H1 (cell line): ENCODE measurements at regions not wholly inside any gene's neighbourhood (a gene's known extent, or its start where the extent isn't known, plus 50 kb on each side); places are given as distances from the start of the nearest gene placed in this dataset.

ENCODE experiments used
- CTCF ChIA-PET: fragments of 300-600 bp; sonication (Branson Sonifier 250); formaldehyde crosslinking; loops from one replicate; lab custom pipeline; 2021; ENCODE audit not compliant: partially characterized antibody; lab: Charles Lee
- POLR2A ChIA-PET: fragments of 300-600 bp; sonication (Branson Sonifier 250); formaldehyde crosslinking; loops from one replicate; lab custom pipeline; 2021; ENCODE audit warnings: inconsistent platforms; ENCODE audit not compliant: partially characterized antibody; lab: Charles Lee
- DNase-seq, 2 experiments: peaks; one replicate each; pipeline versions ENCODE4 v3.0.0 to v3.0.0-alpha.2; 2010 to 2022; ENCODE audit warnings: low spot score in 2 of 2, low read depth in 1 of 2, mixed read lengths in 1 of 2
- FAIRE-seq: peaks from 2 replicates; lab custom pipeline; 2011; peaks lifted over from hg19 to GRCh38; lab: Jason Lieb, UNC
- H2AFZ ChIP-seq: 2 replicates; pipeline ENCODE4 v1.8.1; 2012; ENCODE audit warnings: low read length, inconsistent platforms
- H2AK5ac ChIP-seq: 2 replicates; pipeline ENCODE4 v1.6.1; 2013; ENCODE audit warnings: low read depth, low read length
- H2BK120ac ChIP-seq: replicated peaks from 2 replicates; pipeline ENCODE3; 2013; ENCODE audit warnings: low read depth, low read length, inconsistent platforms
- H2BK12ac ChIP-seq: 2 replicates; pipeline ENCODE4 v1.6.1; 2013; ENCODE audit warnings: low read depth, low read length
- H2BK15ac ChIP-seq: 2 replicates; pipeline ENCODE4 v1.6.1; 2013; ENCODE audit warnings: low read length
- H2BK20ac ChIP-seq: 2 replicates; pipeline ENCODE4 v1.6.1; 2013; ENCODE audit warnings: low read length
- H2BK5ac ChIP-seq: 2 replicates; pipeline ENCODE4 v1.6.1; 2013; ENCODE audit warnings: low read depth, low read length
- H3K14ac ChIP-seq: 2 replicates; pipeline ENCODE4 v1.6.1; 2013; ENCODE audit warnings: inconsistent platforms; ENCODE audit not compliant: insufficient read length
- H3K18ac ChIP-seq: 2 replicates; pipeline ENCODE4 v1.6.1; 2013; ENCODE audit warnings: low read length; ENCODE audit errors: extremely low read depth
- H3K23ac ChIP-seq: 2 replicates; pipeline ENCODE4 v1.6.1; 2013; ENCODE audit warnings: inconsistent platforms; ENCODE audit not compliant: insufficient read length
- H3K23me2 ChIP-seq: 2 replicates; pipeline ENCODE4 v1.6.1; 2013; ENCODE audit warnings: low read depth, low read length
- H3K27ac ChIP-seq: 2 replicates; pipeline ENCODE4 v1.6.1; 2011; ENCODE audit warnings: low read depth, low read length, inconsistent platforms
- H3K27me3 ChIP-seq, 4 experiments: replicated peaks in 1 of 4; 1 replicate in 1 of 4; 2 replicates in 3 of 4; pipeline versions ENCODE4 v1.6.1 to v1.8.1; 2011 to 2013; ENCODE audit warnings: low read length in 3 of 4, mild to moderate bottlenecking in 3 of 4, inconsistent platforms in 2 of 4, mixed read lengths in 2 of 4, moderate library complexity in 1 of 4; ENCODE audit not compliant: control insufficient read depth in 3 of 4, insufficient read depth in 3 of 4; ENCODE audit errors: extremely low read depth in 1 of 4
- H3K36me3 ChIP-seq, 4 experiments: 2 replicates each; pipeline versions ENCODE4 v1.6.1 to v1.8.1; 2011 to 2013; ENCODE audit warnings: mild to moderate bottlenecking in 4 of 4, low read length in 3 of 4, moderate library complexity in 2 of 4, control low read depth in 1 of 4, inconsistent platforms in 1 of 4; ENCODE audit not compliant: insufficient read depth in 4 of 4, control insufficient read depth in 2 of 4
- H3K4ac ChIP-seq: replicated peaks from 2 replicates; pipeline ENCODE3; 2013; ENCODE audit warnings: low read length, low read depth, mixed read lengths, inconsistent platforms; ENCODE audit not compliant: insufficient read length
- H3K4me1 ChIP-seq, 4 experiments: replicated peaks in 1 of 4; 1 replicate in 1 of 4; 2 replicates in 3 of 4; pipeline versions ENCODE4 v1.6.1 to v1.8.1; 2011 to 2013; ENCODE audit warnings: low read length in 3 of 4, inconsistent platforms in 2 of 4, mixed read lengths in 1 of 4; ENCODE audit not compliant: insufficient read depth in 4 of 4, control insufficient read depth in 3 of 4
- H3K4me2 ChIP-seq, 2 experiments: 2 replicates each; pipeline versions ENCODE4 v1.6.1 to v1.8.1; 2011 to 2013; ENCODE audit warnings: low read depth in 2 of 2, low read length in 2 of 2, control low read depth in 1 of 2, inconsistent platforms in 1 of 2, mild to moderate bottlenecking in 1 of 2; ENCODE audit not compliant: insufficient read depth in 1 of 2
- H3K4me3 ChIP-seq, 4 experiments: fragments of 200-600, 300-600 bp in 1 of 4; sonication (generic), shearing (Covaris generic), sonication (Bioruptor Twin) in 1 of 4; 2 replicates each; pipeline versions ENCODE4 v1.5.1 to v1.8.1; 2011 to 2016; ENCODE audit warnings: low read length in 4 of 4, low read depth in 3 of 4, control low read depth in 2 of 4, inconsistent platforms in 2 of 4, mild to moderate bottlenecking in 2 of 4, mixed read lengths in 1 of 4, moderate library complexity in 1 of 4; ENCODE audit not compliant: insufficient read depth in 2 of 4; ENCODE audit errors: extremely low read depth in 1 of 4
- H3K56ac ChIP-seq: replicated peaks from 2 replicates; pipeline ENCODE3; 2013; ENCODE audit warnings: low read depth, mild to moderate bottlenecking, mixed read lengths, low read length, inconsistent platforms; ENCODE audit not compliant: insufficient read length
- H3K79me1 ChIP-seq: 2 replicates; pipeline ENCODE4 v1.6.1; 2013; ENCODE audit warnings: low read depth, low read length, control low read depth
- H3K79me2 ChIP-seq, 2 experiments: 2 replicates each; pipeline versions ENCODE4 v1.6.1 to v1.8.1; 2012 to 2013; ENCODE audit warnings: low read length in 2 of 2, mild to moderate bottlenecking in 2 of 2, inconsistent platforms in 1 of 2; ENCODE audit not compliant: insufficient read depth in 2 of 2, control insufficient read depth in 1 of 2
- H3K9ac ChIP-seq, 4 experiments: replicated peaks in 1 of 4; 1 replicate in 1 of 4; 2 replicates in 3 of 4; pipeline versions ENCODE4 v1.6.1 to v1.8.1; 2011 to 2013; ENCODE audit warnings: low read depth in 3 of 4, low read length in 3 of 4, control low read depth in 2 of 4, mild to moderate bottlenecking in 2 of 4, moderate library complexity in 2 of 4, inconsistent platforms in 1 of 4; ENCODE audit errors: extremely low read depth in 1 of 4
- H3K9me3 ChIP-seq, 2 experiments: 2 replicates each; pipeline versions ENCODE4 v1.6.1 to v1.8.1; 2012 to 2013; ENCODE audit warnings: mild to moderate bottlenecking in 2 of 2, moderate library complexity in 2 of 2, control low read depth in 1 of 2, inconsistent platforms in 1 of 2, low read depth in 1 of 2, low read length in 1 of 2, mixed read lengths in 1 of 2; ENCODE audit not compliant: insufficient read depth in 2 of 2
- H4K20me1 ChIP-seq, 2 experiments: replicated peaks in 1 of 2; 2 replicates each; pipeline versions ENCODE3 to v1.8.1; 2011 to 2013; ENCODE audit warnings: inconsistent platforms in 2 of 2, low read length in 2 of 2, mild to moderate bottlenecking in 1 of 2; ENCODE audit not compliant: insufficient read depth in 2 of 2, control insufficient read depth in 1 of 2
- H4K5ac ChIP-seq: 2 replicates; pipeline ENCODE4 v1.6.1; 2013; ENCODE audit warnings: low read length, low read depth, mixed read lengths, inconsistent platforms; ENCODE audit not compliant: insufficient read length
- H4K8ac ChIP-seq: 2 replicates; pipeline ENCODE4 v1.8.0; 2013; ENCODE audit warnings: mild to moderate bottlenecking, moderate library complexity, low read length, inconsistent platforms; ENCODE audit not compliant: insufficient read depth; ENCODE audit errors: extremely low read depth
- H4K91ac ChIP-seq: replicated peaks from 2 replicates; pipeline ENCODE3; 2013; ENCODE audit warnings: low read length, mixed read lengths, inconsistent platforms; ENCODE audit not compliant: insufficient read length
- CTCF ChIP-seq, 3 experiments: IDR thresholded peaks; 1 replicate in 2 of 3; 2 replicates in 1 of 3; pipeline versions ENCODE4 v1.5.1 to v1.6.1; 2011; ENCODE audit warnings: low read length in 3 of 3, mild to moderate bottlenecking in 3 of 3, inconsistent platforms in 2 of 3, low read depth in 1 of 3, moderate library complexity in 1 of 3; ENCODE audit not compliant: insufficient read depth in 1 of 3; ENCODE audit errors: control extremely low read depth in 1 of 3
- EP300 ChIP-seq, 2 experiments: IDR thresholded peaks; 1 replicate in 1 of 2; 2 replicates in 1 of 2; pipeline ENCODE4 v1.6.1; 2011 to 2012; ENCODE audit warnings: low read depth in 2 of 2, low read length in 2 of 2, mild to moderate bottlenecking in 2 of 2, borderline replicate concordance in 1 of 2, inconsistent platforms in 1 of 2, moderate library complexity in 1 of 2
- GTF2F1 ChIP-seq: IDR thresholded peaks from 2 replicates; pipeline ENCODE4 v1.6.1; 2012; ENCODE audit warnings: low read depth, low read length, improper control_type of control experiment, borderline replicate concordance
- MAFK ChIP-seq: IDR thresholded peaks from 2 replicates; pipeline ENCODE4 v1.6.1; 2012; ENCODE audit warnings: low read depth, mild to moderate bottlenecking, improper control_type of control experiment, low read length
- POLR2AphosphoS5 ChIP-seq: IDR thresholded peaks from 2 replicates; pipeline ENCODE4 v1.6.1; 2011; ENCODE audit warnings: low read depth, low read length
- POU5F1 ChIP-seq: IDR thresholded peaks from 2 replicates; pipeline ENCODE4 v1.6.1; 2011; ENCODE audit warnings: low read depth, mild to moderate bottlenecking, low read length, moderate library complexity
- RAD21 ChIP-seq, 2 experiments: IDR thresholded peaks in 1 of 2; conservative IDR thresholded peaks in 1 of 2; 2 replicates each; pipeline ENCODE4 v1.6.1; 2011; ENCODE audit warnings: low read depth in 2 of 2, low read length in 2 of 2, improper control_type of control experiment in 1 of 2, inconsistent platforms in 1 of 2, mild to moderate bottlenecking in 1 of 2, moderate library complexity in 1 of 2
- RBBP5 ChIP-seq: IDR thresholded peaks from 2 replicates; pipeline ENCODE4 v1.7.1; 2012; ENCODE audit warnings: low read depth, mild to moderate bottlenecking, inconsistent platforms, low read length, moderate library complexity, borderline replicate concordance
- SP2 ChIP-seq: IDR thresholded peaks from 2 replicates; pipeline ENCODE4 v1.6.1; 2012; ENCODE audit warnings: mild to moderate bottlenecking, low read length, inconsistent platforms
- TAF1 ChIP-seq: IDR thresholded peaks from 2 replicates; pipeline ENCODE4 v1.6.1; 2011; ENCODE audit warnings: mild to moderate bottlenecking, low read depth, low read length
- WGBS, 2 experiments: shearing (Covaris generic) in 1 of 2; methylation state at CpG; one replicate each; pipeline versions ENCODE4 v1.1.6 to v1.1.7; 2013 to 2015; ENCODE audit warnings: low lambda C conversion rate in 2 of 2, mixed read lengths in 2 of 2, inconsistent platforms in 1 of 2, low coverage in 1 of 2, missing lambda C conversion rate in 1 of 2; ENCODE audit not compliant: insufficient replicate concordance in 2 of 2, insufficient coverage in 1 of 2, insufficient read length in 1 of 2; ENCODE audit errors: extremely low coverage in 1 of 2, missing lambda C conversion rate in 1 of 2; 5-methylcytosine and 5-hydroxymethylcytosine counted together
- TF ChIP-seq, protein P1 (sequence below): IDR thresholded peaks from 2 replicates; pipeline ENCODE4 v1.6.1; 2012; ENCODE audit warnings: inconsistent platforms

- H3K79me2 ChIP-seq: no peaks in the 10 kb centered on the region
- no peak for TF ChIP-seq POU5F1
- TF ChIP-seq GTF2F1: no peak
- TF ChIP-seq EP300 (IDR thresholded peaks at IDR 0.05; ENCODE audit: borderline replicate concordance in 1 of 2, low read depth in 2 of 2, low read length in 2 of 2): no peak
- no peak for TF ChIP-seq RBBP5
- no peak for TF ChIP-seq RAD21 (IDR thresholded peaks at IDR 0.05 in 1 of 2, conservative IDR thresholded peaks at IDR 0.05 in 1 of 2; ENCODE audit: low read depth in 2 of 2, low read length in 2 of 2)
- no peak for TF ChIP-seq TAF1
- TF ChIP-seq MAFK: no peak
- TF ChIP-seq, protein P1, sequence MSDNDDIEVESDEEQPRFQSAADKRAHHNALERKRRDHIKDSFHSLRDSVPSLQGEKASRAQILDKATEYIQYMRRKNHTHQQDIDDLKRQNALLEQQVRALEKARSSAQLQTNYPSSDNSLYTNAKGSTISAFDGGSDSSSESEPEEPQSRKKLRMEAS: no peak
- no peak for TF ChIP-seq POLR2AphosphoS5
- no peak for TF ChIP-seq CTCF (IDR thresholded peaks at IDR 0.05; ENCODE audit: control extremely low read depth in 1 of 3, insufficient read depth in 1 of 3, low read depth in 1 of 3, low read length in 3 of 3)
- no peak for TF ChIP-seq SP2
Observed at GRCh38 chr7:155992107-155992506, 179.8 kb upstream of the SHH start.

More at GRCh38 chr7:155992107-155992506, 179.8 kb upstream of the SHH start:
- Histone ChIP-seq H3K27me3 (no peaks in the 10 kb centered on the region), H3K23ac (no peak overlapping the region), H2BK5ac (no peak overlapping the region), H4K8ac (no peak overlapping the region), H3K27ac (no peak overlapping the region), H3K18ac (no peak overlapping the region), H2AK5ac (no peak overlapping the region), H4K5ac (no peak overlapping the region), H2BK15ac (no peak overlapping the region), H2BK12ac (no peak overlapping the region), H4K20me1 (no peaks in the 10 kb centered on the region), H3K14ac (no peak overlapping the region), H2BK120ac (no peak overlapping the region), H3K79me1 (no peaks in the 10 kb centered on the region), H2BK20ac (no peak overlapping the region), H3K4ac (no peak overlapping the region), H3K4me2 (no peak overlapping the region), H3K23me2 (no peaks in the 10 kb centered on the region), H3K9me3 (peaks cover 8 to 19% of the 10 kb centered on the region in 2 experiments; a peak in 2 of 4 replicates), H3K4me1 (no peaks in the 10 kb centered on the region), H4K91ac (no peak overlapping the region), H2AFZ (no peak overlapping the region), H3K9ac (no peak overlapping the region), H3K4me3 (no peak overlapping the region), H3K36me3 (no peaks in the 10 kb centered on the region), H3K56ac (no peak overlapping the region)
- no peak for FAIRE-seq
- WGBS, 2 experiments: 84% methylated on average over 5 of the region's 5 CpGs; no CpG with 5 or more reads in 1 of the 2 experiments
- CTCF ChIA-PET: no interaction called here
- no peak for DNase-seq
- POLR2A ChIA-PET: no interaction called here
